Neural cell (in vitro differentiated cells): ENCODE measurements at regions not wholly inside any gene's neighbourhood (a gene's known extent, or its start where the extent isn't known, plus 50 kb on each side); places are given as distances from the start of the nearest gene placed in this dataset.

Source experiments
- H2AFZ ChIP-seq: fragments of 200-600, 300-800 bp; sonication (generic), shearing (Covaris generic); 2 replicates; pipeline ENCODE4 v1.6.0; 2014; ENCODE audit warnings: low read depth, mild to moderate bottlenecking, antibody characterized with exemption, low read length, moderate library complexity
- H3F3A ChIP-seq: fragments of 200-600 bp; shearing (Covaris generic); 2 replicates; pipeline ENCODE4 v1.6.1; 2016; ENCODE audit warnings: mild to moderate bottlenecking, moderate library complexity, mixed read lengths, antibody characterized with exemption, low read length; ENCODE audit not compliant: insufficient read depth, poor library complexity, severe bottlenecking
- H3K27ac ChIP-seq: fragments of 200-600, 300-800 bp; sonication (generic), shearing (Covaris generic); 2 replicates; pipeline ENCODE4 v1.5.1; 2014; ENCODE audit warnings: mild to moderate bottlenecking, low read length, moderate library complexity
- H3K27me3 ChIP-seq: fragments of 300-800, 200-600 bp; sonication (generic), shearing (Covaris generic); 2 replicates; pipeline ENCODE4 v1.6.0; 2014; ENCODE audit warnings: mild to moderate bottlenecking, low read depth, low read length, moderate library complexity; ENCODE audit not compliant: insufficient read depth
- H3K36me3 ChIP-seq: fragments of 300-800, 200-600 bp; sonication (generic), shearing (Covaris generic); 2 replicates; pipeline ENCODE4 v1.5.1; 2014; ENCODE audit warnings: mild to moderate bottlenecking, antibody characterized with exemption, low read length, moderate library complexity; ENCODE audit not compliant: insufficient read depth
- H3K4me2 ChIP-seq: fragments of 300-800, 200-600 bp; sonication (generic), shearing (Covaris generic); 2 replicates; pipeline ENCODE4 v1.6.0; 2014; ENCODE audit warnings: mild to moderate bottlenecking, low read length
- H3K4me3 ChIP-seq: fragments of 300-800, 200-600 bp; sonication (generic), shearing (Covaris generic); 2 replicates; pipeline ENCODE4 v1.5.1; 2014; ENCODE audit warnings: mild to moderate bottlenecking, low read length, moderate library complexity
- H3K79me2 ChIP-seq: fragments of 200-600 bp; shearing (Covaris generic); replicated peaks from 2 replicates; pipeline ENCODE4 v1.6.0; 2014; ENCODE audit warnings: mild to moderate bottlenecking, low read length, moderate library complexity; ENCODE audit not compliant: insufficient read depth
- H3K9ac ChIP-seq: fragments of 300-800, 200-600 bp; sonication (generic), shearing (Covaris generic); 2 replicates; pipeline ENCODE4 v1.6.1; 2016; ENCODE audit warnings: mild to moderate bottlenecking, low read length, mixed read lengths
- H3K9me2 ChIP-seq: fragments of 200-600 bp; shearing (Covaris generic); 2 replicates; pipeline ENCODE4 v1.6.1; 2016; ENCODE audit warnings: mild to moderate bottlenecking, low read length, mixed read lengths; ENCODE audit not compliant: insufficient read depth
- H3K9me3 ChIP-seq: fragments of 200-600, 300-800 bp; sonication (generic), shearing (Covaris generic); 2 replicates; pipeline ENCODE4 v1.6.1; 2016; ENCODE audit warnings: mild to moderate bottlenecking, mixed run types, low read length, moderate library complexity, mixed read lengths
- H4K20me1 ChIP-seq: fragments of 200-600 bp; shearing (Covaris generic); 2 replicates; pipeline ENCODE4 v1.6.1; 2016; ENCODE audit warnings: mild to moderate bottlenecking, mixed run types; ENCODE audit not compliant: insufficient read depth
- CTCF ChIP-seq: fragments of 450-650 bp; IDR thresholded peaks from 2 replicates; pipeline ENCODE4 v1.5.1; 2014; ENCODE audit warnings: antibody characterized with exemption, mild to moderate bottlenecking, moderate library complexity; ENCODE audit not compliant: poor library complexity, severe bottlenecking
- EP300 ChIP-seq: fragments of 450-650 bp; conservative IDR thresholded peaks from 2 replicates; pipeline ENCODE4 v1.6.1; 2014; ENCODE audit warnings: antibody characterized with exemption, mild to moderate bottlenecking, moderate library complexity; ENCODE audit not compliant: poor library complexity, severe bottlenecking
- EZH2 ChIP-seq: fragments of 200-600, 300-800 bp; shearing (Covaris generic), sonication (generic); IDR thresholded peaks from 2 replicates; pipeline ENCODE4 v1.6.1; 2014; ENCODE audit warnings: antibody characterized with exemption, low read length, borderline replicate concordance, mild to moderate bottlenecking; ENCODE audit not compliant: insufficient read depth, poor library complexity, severe bottlenecking
- MXI1 ChIP-seq: fragments of 450-650 bp; conservative IDR thresholded peaks from 2 replicates; pipeline ENCODE4 v1.6.1; 2014; ENCODE audit warnings: antibody characterized with exemption, mild to moderate bottlenecking; ENCODE audit not compliant: poor library complexity, severe bottlenecking
- POLR2AphosphoS5 ChIP-seq: IDR thresholded peaks from 2 replicates; pipeline ENCODE4 v1.6.1; 2012
- RAD21 ChIP-seq: fragments of 450-650 bp; conservative IDR thresholded peaks from 2 replicates; pipeline ENCODE4 v1.6.1; 2014; ENCODE audit warnings: antibody characterized with exemption, mild to moderate bottlenecking, moderate library complexity
- REST ChIP-seq: IDR thresholded peaks from 2 replicates; pipeline ENCODE4 v1.6.1; 2012; ENCODE audit warnings: borderline replicate concordance
- SMC3 ChIP-seq: fragments of 450-650 bp; conservative IDR thresholded peaks from 2 replicates; pipeline ENCODE4 v1.6.1; 2014; ENCODE audit warnings: antibody characterized with exemption, mild to moderate bottlenecking, moderate library complexity; ENCODE audit not compliant: poor library complexity
- TAF1 ChIP-seq: IDR thresholded peaks from 2 replicates; pipeline ENCODE4 v1.6.1; 2012; ENCODE audit warnings: low read depth

- Histone ChIP-seq H2AFZ (no peak overlapping the region), H3K4me3 (no peak overlapping the region), H3K36me3 (no peaks in the 10 kb centered on the region), H3K79me2 (no peaks in the 10 kb centered on the region), H3K9me2 (no peaks in the 10 kb centered on the region), H3K9ac (no peak overlapping the region), H3K27me3 (no peaks in the 10 kb centered on the region), H3K27ac (no peak overlapping the region), H3K4me2 (no peak overlapping the region), H4K20me1 (no peaks in the 10 kb centered on the region), H3F3A (no peaks in the 10 kb centered on the region), H3K9me3 (no peaks in the 10 kb centered on the region)
- TF ChIP-seq REST (no peak), SMC3 (no peak), EP300 (no peak), EZH2 (no peak), MXI1 (no peak), CTCF (no peak), RAD21 (no peak), POLR2AphosphoS5 (no peak), TAF1 (no peak)
These were observed 77.5 kb downstream of the CRLF2 start for GRCh38 chrX:1134976-1135375.

GRCh38 chrX:1134156-1134555 lies 78.3 kb downstream of the CRLF2 start:
- TF ChIP-seq EP300 (no peak), TAF1 (no peak), EZH2 (no peak), CTCF (no peak), REST (no peak), SMC3 (no peak), RAD21 (no peak), POLR2AphosphoS5 (no peak), MXI1 (no peak)
- no peaks in the 10 kb centered on the region for H3K36me3 ChIP-seq
- H2AFZ ChIP-seq = no peak overlapping the region
- no peak overlapping the region for H3K27ac ChIP-seq
- H3F3A ChIP-seq = no peaks in the 10 kb centered on the region
- H3K27me3 ChIP-seq = no peaks in the 10 kb centered on the region
- no peaks in the 10 kb centered on the region for H3K79me2 ChIP-seq
- H3K4me2 ChIP-seq = no peak overlapping the region
- no peaks in the 10 kb centered on the region for H3K9me2 ChIP-seq
- no peak overlapping the region for H3K9ac ChIP-seq
- H4K20me1 ChIP-seq = no peaks in the 10 kb centered on the region
- H3K4me3 ChIP-seq = no peak overlapping the region
- H3K9me3 ChIP-seq = no peaks in the 10 kb centered on the region
